ENCODE measurements at regions not wholly inside any gene's neighbourhood (a gene's known extent, or its start where the extent isn't known, plus 50 kb on each side); places are given as distances from the start of the nearest gene placed in this dataset.
"Not testable (repeated sequence)": the region's sequence is repeated elsewhere in the genome, so short reads cannot be mapped to it uniquely, and the experiment has no call there.

GRCh38 chr7:109632890-109633289 is 1063.2 kb downstream of the DNAJB9 start:
- DNase-seq (ENCODE audit: low read depth): not testable (repeated sequence)

- no peak for DNase-seq (ENCODE audit: low read depth)
Measured at GRCh38 chr7:109635374-109635773, 1065.7 kb downstream of the DNAJB9 start.

- DNase-seq (ENCODE audit: low read depth): no peak
Measured at GRCh38 chr7:109637428-109637990, 1067.8 kb downstream of the DNAJB9 start.

- no peak for DNase-seq (ENCODE audit: low read depth)
Measured at GRCh38 chr7:109638321-109638720, 1068.6 kb downstream of the DNAJB9 start.

GRCh38 chr7:109639561-109639960 is 1069.9 kb downstream of the DNAJB9 start:
- DNase-seq (ENCODE audit: low read depth): no peak

GRCh38 chr7:109641445-109641844 is 1071.8 kb downstream of the DNAJB9 start:
- peak; percentile 32 for DNase-seq (ENCODE audit: low read depth)

GRCh38 chr7:109646124-109646523 is 1076.5 kb downstream of the DNAJB9 start:
- DNase-seq (ENCODE audit: low read depth): no peak

- DNase-seq (ENCODE audit: low read depth): not testable (repeated sequence)
Measured at GRCh38 chr7:109646594-109646993, 1076.9 kb downstream of the DNAJB9 start.

- DNase-seq (ENCODE audit: low read depth): not testable (repeated sequence)
Measured at GRCh38 chr7:109647263-109647662, 1077.6 kb downstream of the DNAJB9 start.

- DNase-seq (ENCODE audit: low read depth): no peak
Measured at GRCh38 chr7:109659261-109659660, 1089.6 kb downstream of the DNAJB9 start.

- no peak for DNase-seq (ENCODE audit: low read depth)
Measured at GRCh38 chr7:109660401-109660800, 1090.7 kb downstream of the DNAJB9 start.

GRCh38 chr7:109663806-109664205 is 1094.1 kb downstream of the DNAJB9 start:
- no peak for DNase-seq (ENCODE audit: low read depth)

- DNase-seq (ENCODE audit: low read depth): not testable (repeated sequence)
Measured at GRCh38 chr7:109687269-109687668, 1117.6 kb downstream of the DNAJB9 start.

- DNase-seq (ENCODE audit: low read depth): not testable (repeated sequence)
Measured at GRCh38 chr7:109692613-109693012, 1122.9 kb downstream of the DNAJB9 start.

- DNase-seq (ENCODE audit: low read depth): no peak
Measured at GRCh38 chr7:109694149-109695071, 1124.7 kb downstream of the DNAJB9 start.

- no peak for DNase-seq (ENCODE audit: low read depth)
Measured at GRCh38 chr7:109695419-109695818, 1125.7 kb downstream of the DNAJB9 start.

GRCh38 chr7:109696723-109697122 is 1127.0 kb downstream of the DNAJB9 start:
- peak; percentile 23 for DNase-seq (ENCODE audit: low read depth)

- DNase-seq (ENCODE audit: low read depth): peak; percentile 29
Measured at GRCh38 chr7:109699661-109700060, 1130.0 kb downstream of the DNAJB9 start.

GRCh38 chr7:109713366-109713765 is 1143.7 kb downstream of the DNAJB9 start:
- no peak for DNase-seq (ENCODE audit: low read depth)

- DNase-seq (ENCODE audit: low read depth): not testable (repeated sequence)
Measured at GRCh38 chr7:109719359-109719758, 1149.7 kb downstream of the DNAJB9 start.

GRCh38 chr7:109734601-109735000 is 1164.9 kb downstream of the DNAJB9 start:
- DNase-seq (ENCODE audit: low read depth): no peak

GRCh38 chr7:109735881-109736280 is 1166.2 kb downstream of the DNAJB9 start:
- DNase-seq (ENCODE audit: low read depth): no peak

Data from M059J (cell line).